Bone marrow (tissue), 2 donors: ENCODE measurements at regions not wholly inside any gene's neighbourhood (a gene's known extent, or its start where the extent isn't known, plus 50 kb on each side); places are given as distances from the start of the nearest gene placed in this dataset.
"Not testable (repeated sequence)": the region's sequence is repeated elsewhere in the genome, so short reads cannot be mapped to it uniquely, and the experiment has no call there.

Source experiments
- DNase-seq, 2 donors: peaks; one replicate each; lab custom pipeline; 2025; lab: John Stamatoyannopoulos, UW

DNA sequence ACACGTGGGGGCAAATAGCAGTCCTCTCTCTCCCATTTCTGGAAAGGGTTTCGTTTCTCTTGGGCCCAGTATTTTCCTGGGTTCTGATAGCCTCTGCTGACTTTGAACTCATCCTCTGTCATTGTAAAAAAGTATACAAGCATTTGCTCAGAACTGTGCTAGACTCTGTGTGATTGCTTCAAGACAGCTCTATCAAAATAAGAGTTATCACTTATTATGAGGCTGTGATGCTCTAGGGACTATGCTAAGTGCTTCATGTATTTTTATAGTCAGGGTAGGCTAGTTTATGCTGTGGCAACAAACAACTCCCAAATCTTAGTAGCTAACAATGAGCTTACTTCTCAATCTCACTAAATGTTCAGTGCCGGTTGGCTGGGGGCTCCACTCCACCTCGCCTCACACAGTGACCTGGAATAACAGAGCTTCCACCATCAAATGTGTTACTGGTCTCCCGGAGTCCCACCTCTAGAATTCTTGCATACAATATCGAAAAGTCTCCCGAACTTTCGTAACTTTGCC lies 110.8 kb upstream of the CDC42EP3 start:
- no peak for DNase-seq

DNA sequence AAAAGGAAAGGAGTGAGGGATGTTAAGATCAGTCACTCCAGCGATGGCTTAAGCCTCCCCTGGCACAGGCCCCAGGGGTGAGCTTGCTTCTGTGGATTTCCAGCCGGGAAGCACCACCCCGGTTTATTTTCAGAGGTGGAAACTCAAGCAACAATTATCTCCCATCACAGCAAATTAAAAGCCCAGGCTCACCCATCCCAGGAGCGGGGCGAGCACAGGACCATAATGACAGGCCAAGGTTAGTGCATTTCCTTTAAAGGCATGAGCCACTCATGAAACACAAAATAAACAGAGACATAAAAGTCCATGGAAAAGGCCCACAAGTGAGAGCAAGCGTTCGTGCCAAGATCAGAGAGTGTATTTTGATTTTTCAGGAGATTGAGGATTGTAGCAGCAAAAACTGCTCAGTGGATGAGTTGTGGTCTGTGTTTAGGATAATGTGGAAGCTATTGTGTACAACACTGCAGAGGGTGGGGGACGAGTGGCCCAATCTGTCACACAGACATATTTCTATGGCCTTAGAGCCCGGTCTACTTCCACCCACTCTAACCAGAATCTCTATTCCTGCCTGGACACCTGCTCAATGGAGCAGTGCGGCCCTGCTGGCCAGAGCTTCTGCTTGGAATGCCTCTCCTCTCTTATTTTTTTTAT lies 111.4 kb upstream of the CDC42EP3 start:
- DNase-seq, result no peak

DNA sequence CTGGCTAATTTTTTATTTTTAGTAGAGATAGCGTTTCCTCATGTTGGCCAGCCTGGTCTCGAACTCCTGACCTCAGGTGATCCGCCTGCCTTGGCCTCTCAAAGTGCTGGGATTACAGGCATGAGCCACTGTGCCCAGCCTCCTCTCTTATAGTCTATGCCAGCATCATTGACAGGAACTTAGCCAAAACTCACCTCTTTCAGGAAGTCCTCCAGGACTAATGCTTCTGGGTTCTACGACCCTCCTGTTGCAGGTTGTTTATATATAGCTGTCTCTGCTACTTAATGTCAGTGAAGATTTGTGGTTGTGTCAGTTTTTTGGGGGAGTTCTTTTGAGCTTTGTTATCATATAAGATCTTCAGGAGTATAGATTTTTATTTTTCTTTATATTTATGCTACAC lies 112.1 kb upstream of the CDC42EP3 start:
- DNase-seq, result no peak

DNA sequence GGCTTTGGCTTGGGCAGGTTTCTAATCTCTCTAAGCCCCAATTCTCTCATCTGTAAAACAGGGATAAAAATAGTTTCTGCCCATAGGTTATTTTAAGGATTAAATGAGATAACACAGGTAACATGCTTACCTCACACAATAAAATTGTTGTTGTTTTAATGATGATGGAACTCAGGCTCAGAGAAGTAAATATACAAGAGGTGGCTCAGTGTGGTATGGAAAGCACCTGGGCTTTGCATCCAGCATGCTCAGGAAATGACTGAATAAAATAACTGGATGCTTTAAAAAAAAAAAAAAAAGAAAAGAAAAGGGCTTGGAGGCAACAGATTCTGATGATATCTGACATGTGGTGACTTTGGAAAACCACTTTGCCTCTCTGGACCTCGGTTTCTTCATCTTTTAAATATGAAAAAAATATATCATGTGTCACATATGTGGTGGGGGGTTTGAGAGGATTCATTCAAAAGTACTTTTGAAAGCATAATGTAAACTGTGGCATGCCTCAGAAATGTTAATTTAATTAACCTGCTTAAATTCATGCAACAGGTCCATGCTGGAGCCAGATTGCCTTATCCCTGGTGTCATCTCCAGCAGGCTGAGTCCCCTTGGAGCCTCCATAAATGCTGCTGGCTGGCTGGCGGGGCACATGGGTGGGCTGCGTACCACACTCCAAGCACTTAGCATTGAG lies 112.8 kb upstream of the CDC42EP3 start:
- no peak for DNase-seq

DNA sequence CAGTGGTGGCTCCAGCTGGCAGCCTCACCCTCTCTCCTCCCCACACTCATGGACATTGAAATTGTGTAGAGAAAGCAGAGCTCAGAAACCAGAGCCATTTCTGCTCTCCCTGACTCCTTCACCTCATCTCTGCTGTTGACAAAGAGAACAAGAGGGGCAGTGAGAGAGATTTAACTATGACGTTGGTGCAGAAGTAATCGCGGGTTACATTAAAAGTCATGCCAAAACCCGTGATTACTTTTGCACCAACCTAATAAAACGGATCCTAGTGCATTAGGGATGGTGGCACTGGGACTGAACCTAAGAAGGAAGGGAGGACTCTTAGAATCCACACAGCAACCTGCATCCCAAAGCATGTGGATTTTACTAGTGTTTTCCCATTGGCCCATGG lies 113.3 kb upstream of the CDC42EP3 start:
- no peak for DNase-seq

DNA sequence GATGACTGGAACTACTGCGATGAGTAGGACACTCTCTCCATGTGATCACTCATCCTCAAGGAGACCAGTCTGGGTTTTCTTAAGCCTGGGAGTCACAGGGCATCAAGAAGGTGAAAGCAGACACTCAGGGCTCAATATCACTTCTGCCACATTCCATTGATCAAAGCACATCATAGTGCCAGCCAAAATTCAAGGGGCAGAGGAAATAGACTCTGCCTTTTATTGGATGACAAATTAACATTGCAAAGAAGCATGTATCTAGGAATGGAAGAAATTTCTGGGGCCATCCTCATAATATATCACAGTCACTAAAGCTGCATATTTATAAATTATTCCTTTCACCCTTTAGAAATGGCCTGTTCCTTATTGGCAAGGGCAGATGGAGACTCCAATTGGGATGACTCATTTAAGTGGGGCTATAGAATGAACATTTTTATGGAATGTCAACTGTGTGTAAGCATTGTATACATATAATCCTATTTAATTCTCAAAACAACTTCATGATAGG lies 114.8 kb upstream of the CDC42EP3 start:
- DNase-seq, result no peak

DNA sequence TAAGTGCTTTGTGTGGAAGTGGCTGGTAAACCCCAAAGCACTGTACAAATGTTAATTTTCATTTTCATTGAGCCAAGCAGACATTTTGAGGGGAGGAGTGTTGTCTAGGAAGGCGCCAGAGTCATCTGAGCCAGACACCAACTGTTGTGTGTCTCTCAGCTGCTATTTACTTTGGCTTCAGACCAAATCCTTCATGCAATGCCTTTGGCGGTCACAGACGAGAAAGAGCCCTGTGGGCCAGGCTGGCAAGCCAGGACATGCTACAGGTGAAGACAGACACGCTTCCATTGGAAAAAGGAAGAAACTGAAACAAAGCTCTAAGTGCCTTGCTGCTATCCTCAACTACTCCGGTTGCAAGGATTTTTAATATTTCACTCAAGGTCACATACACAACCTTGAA lies 115.4 kb upstream of the CDC42EP3 start:
- no peak for DNase-seq

DNA sequence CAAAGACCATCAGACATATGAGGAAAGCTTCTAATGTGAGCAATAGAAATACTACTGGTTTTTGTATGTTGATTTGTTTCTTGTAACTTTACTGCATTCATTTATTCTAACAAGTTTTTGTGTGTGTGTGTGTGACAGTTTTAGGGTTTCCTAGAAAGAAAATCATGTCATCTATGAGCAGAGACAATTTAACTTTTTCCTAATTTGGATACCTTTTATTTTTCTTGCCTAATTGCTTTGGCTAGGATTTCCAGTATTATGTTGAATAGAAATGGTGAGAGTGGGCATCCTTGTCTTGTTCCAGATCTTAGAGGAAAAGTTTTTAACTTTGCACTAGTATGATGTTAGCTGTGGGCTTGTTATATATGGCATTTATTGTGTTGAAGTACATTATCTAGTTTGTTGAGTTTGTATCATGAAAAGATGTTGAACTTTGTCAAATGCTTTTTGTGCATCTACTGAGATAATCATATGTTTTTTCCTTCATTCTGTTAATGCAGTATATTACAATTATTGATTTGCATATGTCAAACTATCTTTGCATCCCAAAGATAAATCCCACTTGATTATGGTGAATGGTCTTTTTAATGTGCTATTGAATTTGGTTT lies 117.3 kb upstream of the CDC42EP3 start:
- no peak for DNase-seq

DNA sequence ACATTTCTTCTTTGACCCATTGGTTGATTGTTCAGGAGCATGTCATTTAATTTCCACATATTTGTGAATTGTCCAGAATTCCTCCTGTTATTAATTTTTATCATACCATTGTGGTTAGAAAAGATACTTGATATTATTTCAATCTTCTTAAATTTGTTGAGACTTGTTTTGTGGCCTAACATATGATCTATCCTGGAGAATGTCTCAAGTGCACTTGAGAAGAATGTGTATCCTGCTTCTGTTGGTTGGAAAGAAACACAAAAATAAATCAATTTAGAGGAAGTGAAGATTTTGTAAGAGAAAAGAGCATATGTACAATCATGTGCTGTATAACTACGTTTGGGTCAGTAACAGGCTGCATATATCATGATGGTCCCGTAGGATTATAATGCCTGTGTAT lies 118.6 kb upstream of the CDC42EP3 start:
- no peak for DNase-seq

DNA sequence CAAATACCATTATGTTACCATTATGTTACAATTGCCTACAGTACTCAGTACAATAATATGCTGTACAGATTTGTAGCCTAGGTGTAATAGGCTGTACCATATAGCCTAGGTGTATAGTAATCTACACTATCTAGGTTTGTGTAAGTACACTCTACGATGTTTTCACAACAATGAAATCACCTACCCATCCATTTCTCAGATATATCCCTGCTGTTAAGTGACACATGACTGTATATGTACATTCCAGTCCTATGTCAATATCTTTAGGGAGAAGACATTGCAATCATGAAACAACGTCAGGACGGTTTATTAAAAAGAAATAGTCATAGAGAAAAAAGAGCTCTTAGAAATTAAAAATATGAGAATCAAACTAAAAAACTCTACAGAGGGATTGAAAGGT lies 119.0 kb upstream of the CDC42EP3 start:
- no peak for DNase-seq

DNA sequence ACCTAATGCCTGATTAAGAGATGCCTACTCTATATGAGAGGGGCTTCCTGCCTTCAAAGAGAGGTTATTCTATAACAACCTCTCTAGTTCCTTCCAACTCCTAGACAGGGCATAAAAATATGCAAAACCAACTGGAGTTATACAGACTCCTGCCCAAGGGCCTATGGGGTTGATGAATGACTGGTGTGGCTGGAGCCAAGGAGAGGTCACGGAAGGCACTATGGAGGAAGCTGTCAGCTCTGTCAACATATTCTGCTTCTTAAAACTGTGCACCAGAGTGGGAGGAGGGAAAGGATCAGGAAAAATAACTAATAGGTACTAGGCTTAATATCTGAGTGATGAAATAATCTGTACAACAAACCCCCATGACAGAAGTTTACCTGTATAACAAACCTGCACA lies 120.9 kb upstream of the CDC42EP3 start:
- no peak for DNase-seq

DNA sequence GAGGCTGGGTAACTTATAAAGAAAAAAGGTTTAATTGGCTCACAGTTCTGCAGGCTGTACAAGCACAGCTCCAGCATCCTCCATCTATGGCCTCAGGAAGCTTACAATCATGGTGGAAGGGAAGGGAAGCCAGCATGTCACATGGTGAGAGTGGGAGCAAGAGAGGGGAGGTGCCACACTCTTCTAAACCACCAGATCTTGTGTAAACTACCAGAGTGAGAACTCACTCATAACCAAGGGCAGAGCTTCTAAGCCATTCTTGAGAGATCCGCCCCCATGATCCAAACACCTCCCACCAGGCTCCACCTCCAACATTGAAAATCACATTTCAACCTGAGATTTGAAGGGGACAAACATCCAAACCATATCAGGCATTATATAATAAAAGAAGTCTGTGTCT lies 121.6 kb upstream of the CDC42EP3 start:
- DNase-seq, result no peak

DNA sequence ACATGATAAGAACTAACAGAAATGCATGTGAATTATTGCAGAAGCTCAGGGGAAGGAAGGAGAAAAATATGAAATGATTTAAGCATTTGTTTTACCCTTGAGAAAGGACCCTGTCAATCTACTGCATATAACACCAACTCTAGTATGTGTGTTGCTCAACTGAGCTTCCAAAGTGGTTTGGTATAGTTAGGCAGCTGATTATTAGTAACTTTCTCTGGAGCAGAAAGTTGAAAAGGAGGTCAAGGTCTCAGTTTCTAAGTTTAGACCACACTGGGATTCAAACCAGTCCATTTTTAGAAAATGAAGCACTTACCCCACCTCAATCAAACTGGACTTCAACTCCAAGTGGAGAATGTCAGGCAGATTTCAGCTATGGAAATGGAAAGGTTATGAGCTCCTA lies 123.3 kb upstream of the CDC42EP3 start:
- DNase-seq, result no peak

DNA sequence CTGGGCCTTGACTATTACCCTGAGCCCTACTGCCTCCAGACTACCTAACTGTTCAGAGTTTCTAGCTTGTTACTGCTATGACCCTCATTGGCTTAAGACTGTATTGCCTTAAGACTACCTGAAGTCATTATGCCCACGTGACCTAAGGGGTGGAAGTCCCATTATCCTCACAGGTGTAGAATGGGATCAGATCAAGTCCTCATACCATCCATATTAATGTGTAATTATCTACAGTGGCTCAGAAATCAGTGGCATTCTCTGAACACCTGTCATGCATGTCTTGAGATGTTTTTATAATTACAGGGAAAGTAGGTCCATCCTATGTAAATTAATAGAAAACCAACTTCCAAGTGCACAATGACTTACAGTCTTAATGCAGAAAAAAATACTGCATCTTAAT lies 124.0 kb upstream of the CDC42EP3 start:
- no peak for DNase-seq

DNA sequence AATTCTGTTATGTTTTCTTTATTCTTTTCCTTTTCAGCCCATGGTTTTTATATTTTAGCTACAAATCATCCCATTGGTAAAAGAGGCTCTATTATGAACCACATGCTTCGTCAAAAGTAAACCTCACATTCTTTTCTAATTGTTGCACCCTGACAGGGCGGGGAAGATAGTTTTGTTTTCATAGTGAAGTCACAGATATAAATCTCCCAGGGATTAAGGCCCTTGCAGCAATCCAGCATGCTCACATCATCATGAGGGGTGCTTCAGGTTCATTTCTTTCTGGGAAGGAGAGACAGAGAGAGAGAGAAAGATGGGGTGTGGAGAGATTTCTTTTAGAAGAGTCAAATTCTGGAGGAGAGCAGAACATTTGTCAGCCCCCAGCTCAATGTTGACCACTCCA lies 124.5 kb upstream of the CDC42EP3 start:
- DNase-seq, result no peak

DNA sequence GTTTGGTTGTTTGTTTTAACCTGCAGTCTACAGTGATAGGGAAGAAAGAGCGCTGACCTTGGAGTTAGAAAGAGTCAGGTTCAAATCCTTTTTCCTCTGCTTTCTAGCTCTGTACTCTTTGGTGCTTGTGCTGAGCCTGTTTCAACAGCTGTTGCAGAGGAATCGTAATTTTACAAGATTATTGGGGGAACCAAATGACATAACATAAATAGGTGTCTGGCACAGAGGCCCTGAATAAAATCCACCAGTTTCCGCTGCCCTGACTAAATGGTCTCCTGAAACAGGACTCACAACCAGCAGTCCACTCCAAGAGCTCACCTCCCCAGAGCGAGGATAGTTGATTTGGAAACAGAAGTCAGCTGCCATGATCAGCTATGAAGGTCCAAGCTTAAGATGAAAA lies 125.0 kb upstream of the CDC42EP3 start:
- no peak for DNase-seq

DNA sequence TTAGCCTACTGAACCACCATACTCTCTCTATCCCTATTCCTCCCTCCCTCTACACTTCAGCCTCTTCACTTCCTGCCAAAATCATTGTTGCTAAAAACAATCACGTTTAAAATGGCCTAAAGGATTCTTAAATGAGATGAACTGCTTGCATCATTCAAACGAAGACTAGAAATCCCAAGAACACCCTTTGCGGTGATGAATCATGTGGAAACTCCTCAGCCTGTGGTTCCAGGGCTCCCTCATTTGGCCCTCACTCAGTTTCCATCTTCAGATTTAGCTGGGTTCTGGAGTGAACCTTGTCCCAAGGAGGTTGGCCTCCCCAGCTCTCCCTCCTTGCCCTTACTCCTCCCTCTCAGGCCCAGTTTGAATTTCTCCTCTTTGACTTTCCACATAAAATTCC lies 125.6 kb upstream of the CDC42EP3 start:
- no peak for DNase-seq

DNA sequence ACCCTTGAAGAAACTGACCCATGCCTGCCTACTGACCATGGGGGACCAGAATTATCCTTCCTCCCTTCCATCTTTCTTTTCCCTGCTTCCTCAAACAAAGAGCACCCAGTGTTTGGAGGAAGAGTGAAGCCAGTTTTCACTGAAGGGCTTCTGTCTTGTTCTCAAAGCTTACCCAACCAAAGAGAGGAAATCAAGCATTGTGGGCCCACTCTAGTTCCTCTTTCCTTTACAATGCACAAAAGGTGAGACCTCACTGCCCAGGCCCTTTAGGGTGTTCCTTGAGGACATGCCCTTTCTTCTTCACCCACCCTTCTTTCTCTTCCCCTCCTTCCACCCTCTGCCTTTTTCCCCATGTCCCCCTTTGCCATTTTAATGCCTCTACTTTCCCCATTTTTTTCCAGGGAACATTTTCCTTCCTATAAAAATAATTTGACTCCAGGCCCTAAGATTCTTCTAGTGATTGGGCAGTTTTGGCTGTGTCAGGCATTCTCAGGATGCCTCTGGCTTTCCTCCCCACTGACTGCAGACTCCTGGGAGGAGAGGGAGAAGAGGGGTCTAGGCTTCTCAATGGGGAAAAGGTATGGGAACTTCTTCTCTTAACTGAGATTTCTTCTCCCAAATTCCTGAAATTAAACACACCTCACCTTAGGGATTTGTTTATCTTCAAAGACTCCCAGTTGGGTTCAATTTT lies 126.6 kb upstream of the RMDN2 start:
- DNase-seq, result peak in 1 of 2 donors; percentile 37

DNA sequence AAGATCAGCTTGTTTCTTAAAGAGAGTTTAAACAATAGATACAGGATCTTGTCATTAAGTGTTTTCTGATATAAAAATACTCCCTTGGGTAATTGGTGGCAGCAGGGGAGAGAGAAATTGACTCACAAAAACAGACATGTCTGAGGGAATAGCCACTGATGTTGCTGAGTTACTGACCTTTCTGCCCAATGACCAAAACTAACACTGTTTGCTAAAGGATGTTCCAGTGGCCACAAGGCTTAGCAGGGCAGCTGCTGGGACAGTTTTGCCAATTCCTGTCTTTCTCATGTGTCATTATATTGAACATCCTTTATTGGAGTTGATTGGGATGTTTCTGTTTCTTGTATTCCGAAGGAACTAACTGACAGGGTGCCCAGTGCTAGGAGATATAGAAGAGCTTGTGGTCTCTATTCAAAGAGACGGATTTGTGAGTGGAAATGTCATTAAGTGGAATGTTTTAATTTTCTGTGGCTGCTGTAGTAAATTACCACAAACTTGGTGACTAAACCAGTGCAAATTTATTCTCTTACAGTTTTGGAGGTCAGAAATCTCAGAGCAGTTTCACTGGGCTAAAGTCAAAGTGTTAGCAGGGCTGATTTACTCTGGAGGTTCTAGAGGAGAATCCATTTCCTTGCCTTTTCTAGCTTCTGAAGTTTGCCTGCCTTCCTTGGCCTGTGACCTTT lies 124.8 kb upstream of the RMDN2 start:
- DNase-seq, result no peak

DNA sequence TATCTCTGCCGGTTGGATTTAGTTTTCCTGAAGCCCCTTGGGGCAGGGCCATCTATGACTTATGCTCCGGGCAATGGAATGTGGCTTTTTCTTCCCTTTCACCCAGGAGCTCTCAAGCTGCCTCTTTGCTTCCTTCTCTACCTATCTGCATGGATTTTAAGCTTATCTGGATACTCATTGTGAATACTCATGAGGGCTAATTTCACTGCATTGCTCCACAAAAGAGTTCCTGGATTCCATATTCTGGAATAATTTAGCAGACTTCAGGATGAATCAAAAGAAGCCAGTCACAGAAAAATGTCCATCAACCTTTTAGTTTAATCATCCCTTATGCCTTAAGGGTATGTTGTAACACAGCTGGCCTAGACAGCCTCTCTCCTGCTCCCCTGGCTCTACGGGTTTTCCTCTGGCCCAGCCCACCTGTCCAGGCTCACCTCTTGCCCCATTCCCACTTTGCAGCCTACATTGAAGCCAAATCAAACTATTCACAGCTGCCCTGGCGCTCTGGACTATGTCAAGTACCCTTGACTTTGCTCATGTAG lies 122.8 kb upstream of the RMDN2 start:
- no peak for DNase-seq

DNA sequence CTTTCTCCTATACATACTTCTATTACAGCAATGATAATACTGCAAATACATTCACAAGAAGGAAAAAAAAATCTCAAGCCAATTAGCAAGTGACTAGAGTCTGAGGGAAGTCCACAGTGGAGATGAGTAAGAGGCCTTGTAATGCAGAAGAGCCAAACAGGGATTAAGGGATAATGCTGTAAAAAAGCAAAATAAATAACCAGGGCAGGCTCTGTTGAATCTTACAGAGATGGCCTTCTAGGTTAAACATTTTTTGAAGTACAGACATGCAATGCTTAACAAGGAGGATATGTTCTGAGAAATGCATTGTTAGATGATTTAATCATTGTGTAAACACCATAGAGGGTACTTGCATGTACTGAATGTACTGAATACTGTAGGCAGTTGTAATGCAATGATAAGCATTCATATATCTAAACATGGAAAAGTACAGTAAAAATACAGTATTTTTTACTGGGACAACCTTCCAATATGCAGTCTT lies 122.1 kb upstream of the RMDN2 start:
- no peak for DNase-seq

DNA sequence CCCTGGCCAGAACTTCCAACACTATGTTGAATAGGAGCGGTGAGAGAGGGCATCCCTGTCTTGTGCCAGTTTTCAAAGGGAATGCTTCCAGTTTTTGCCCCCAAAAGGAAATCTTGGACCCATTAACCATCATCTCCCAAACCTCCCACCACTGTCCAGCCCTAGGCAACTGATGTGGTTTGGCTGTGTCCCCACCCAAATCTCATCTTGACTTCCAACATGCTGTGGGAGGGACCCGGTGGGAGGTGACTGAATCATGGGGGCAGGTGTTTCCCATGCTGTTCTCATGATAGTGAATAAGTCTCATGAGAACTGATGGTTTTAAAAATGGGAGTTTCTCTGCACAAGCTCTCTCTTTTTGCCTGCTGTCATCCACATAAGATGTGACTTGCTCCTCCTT lies 119.1 kb upstream of the RMDN2 start:
- DNase-seq, result not testable (repeated sequence)
